GM21723 (cell line): ENCODE measurements at regions not wholly inside any gene's neighbourhood (a gene's known extent, or its start where the extent isn't known, plus 50 kb on each side); places are given as distances from the start of the nearest gene placed in this dataset.
"Not testable (repeated sequence)": the region's sequence is repeated elsewhere in the genome, so short reads cannot be mapped to it uniquely, and the experiment has no call there.

Experiments
- ATAC-seq: cut with Tn5 transposase; IDR thresholded peaks from one replicate; pipeline ENCODE4 v1.9.1; 2021; ENCODE audit warnings: mild to moderate bottlenecking, moderate library complexity; ENCODE audit not compliant: unreplicated experiment

GRCh38 chr7:119232091-119232490 is 1007.6 kb downstream of the ANKRD7 start:
- no peak for ATAC-seq

DNA sequence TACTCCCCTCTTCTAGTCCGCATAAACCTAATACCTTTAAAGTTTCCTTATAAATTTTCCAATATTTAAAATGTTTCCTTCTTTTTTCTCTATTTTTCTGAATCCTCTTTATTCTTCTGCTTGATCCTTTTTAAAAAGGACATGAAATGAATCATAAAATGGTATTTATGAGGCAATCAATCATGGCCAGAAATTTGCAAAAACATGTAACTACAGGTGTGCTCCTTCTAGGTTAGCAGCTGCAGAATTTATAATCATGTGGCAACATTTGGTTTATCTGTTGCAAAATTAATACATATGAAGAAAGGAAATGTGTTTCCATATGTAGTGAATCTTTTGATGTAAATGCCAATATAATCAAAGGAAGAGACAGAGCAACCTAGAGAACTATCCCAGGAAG is 1008.5 kb downstream of the ANKRD7 start:
- ATAC-seq, result no peak

DNA sequence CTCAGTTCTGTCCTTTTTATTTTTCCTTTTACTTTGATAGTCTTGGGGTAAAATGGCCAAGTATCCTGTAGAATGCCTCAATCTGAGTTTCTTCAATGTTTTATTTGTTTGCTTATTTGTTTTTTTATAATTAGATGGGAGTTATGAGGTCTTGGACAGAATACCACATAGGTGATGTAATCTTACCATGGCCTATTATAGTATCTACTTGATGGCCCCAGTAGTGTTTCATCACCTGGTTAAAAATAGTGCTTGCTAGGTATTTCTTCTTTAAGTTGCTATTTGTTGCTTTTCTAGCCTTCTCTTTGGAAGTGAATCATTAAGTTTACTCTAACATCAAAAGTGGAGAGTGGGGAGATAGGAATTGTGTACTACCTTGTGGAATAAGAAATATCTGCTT is 1020.0 kb upstream of the KCND2 start:
- no peak for ATAC-seq

DNA sequence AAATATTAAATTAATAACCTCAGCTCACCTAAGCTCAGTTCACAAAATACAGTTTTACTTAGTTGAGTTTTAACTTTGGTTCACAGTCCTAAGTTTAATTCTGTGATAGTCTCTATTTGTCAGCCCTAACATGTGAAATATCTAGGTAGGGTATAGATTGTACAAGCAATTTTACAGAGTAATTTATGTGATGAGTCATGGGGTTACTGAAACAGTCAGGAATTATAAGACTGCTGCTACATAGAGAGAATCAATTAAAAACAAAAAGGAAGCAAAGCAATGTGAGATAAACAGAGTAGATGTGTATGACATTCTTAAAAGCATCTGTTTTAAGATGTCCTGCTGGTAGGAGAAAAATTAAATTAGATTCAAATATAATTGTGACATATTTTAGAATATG is 1018.2 kb upstream of the KCND2 start:
- no peak for ATAC-seq

GRCh38 chr7:119256001-119256400 is 1017.0 kb upstream of the KCND2 start:
- ATAC-seq, result no peak

DNA sequence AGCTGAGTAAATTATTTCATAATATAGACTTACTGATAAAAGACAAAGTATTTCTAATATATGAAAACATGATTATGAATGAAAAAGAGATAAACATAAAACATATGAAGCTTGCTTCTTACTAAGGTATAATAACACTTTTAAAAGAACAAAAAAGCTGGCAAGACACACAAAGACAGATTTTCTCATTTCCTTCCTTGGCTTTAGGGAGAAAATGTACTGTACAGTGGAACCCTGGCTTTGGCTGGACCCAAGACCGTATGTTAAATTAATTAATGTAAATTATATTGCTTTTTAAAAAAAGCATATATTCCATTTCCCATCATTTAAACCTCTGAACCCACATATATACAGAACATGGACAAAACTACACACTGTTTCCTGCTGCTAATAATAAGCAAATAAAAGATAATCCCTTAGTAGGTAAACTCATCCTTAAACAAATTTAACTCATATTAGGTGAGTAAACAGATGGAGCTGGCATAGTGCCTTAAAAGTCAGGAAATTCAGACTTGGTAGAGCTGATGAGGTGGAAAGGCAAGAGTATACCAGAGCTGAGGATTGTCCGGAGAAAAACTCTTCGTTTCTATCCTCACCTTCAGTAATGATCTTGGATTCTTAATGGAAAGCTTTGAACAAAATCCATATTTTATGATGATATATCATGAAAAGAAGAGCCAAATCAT is 1016.4 kb upstream of the KCND2 start:
- no peak for ATAC-seq

- ATAC-seq, result not testable (repeated sequence)
Measured at GRCh38 chr7:119266790-119267189, 1006.2 kb upstream of the KCND2 start.

DNA sequence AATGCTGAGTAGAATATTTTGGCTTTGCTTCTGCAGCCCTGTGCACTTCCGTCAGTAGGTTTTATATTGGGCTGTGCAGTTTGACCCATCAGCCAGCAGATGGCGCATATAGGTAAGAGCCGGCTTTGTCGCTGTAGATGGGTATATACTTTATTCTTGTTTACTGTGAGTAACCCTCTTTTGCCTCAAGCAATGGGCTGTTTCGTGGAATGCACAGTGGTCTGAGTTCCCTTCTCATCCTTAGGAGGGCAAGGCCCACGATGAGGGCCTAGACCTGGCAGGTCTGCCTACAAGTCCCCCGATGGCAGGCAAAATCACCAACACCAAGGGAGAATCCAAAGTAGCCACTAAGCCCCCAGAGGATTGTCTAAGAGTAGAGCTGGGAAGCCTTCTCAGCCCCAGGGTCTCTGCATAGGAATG is 1002.9 kb upstream of the KCND2 start:
- ATAC-seq, result peak; percentile 97

GRCh38 chr7:119270644-119271043 is 1002.3 kb upstream of the KCND2 start:
- peak; percentile 15 for ATAC-seq

- no peak for ATAC-seq
Measured at GRCh38 chr7:119271147-119271779, 1001.7 kb upstream of the KCND2 start.

DNA sequence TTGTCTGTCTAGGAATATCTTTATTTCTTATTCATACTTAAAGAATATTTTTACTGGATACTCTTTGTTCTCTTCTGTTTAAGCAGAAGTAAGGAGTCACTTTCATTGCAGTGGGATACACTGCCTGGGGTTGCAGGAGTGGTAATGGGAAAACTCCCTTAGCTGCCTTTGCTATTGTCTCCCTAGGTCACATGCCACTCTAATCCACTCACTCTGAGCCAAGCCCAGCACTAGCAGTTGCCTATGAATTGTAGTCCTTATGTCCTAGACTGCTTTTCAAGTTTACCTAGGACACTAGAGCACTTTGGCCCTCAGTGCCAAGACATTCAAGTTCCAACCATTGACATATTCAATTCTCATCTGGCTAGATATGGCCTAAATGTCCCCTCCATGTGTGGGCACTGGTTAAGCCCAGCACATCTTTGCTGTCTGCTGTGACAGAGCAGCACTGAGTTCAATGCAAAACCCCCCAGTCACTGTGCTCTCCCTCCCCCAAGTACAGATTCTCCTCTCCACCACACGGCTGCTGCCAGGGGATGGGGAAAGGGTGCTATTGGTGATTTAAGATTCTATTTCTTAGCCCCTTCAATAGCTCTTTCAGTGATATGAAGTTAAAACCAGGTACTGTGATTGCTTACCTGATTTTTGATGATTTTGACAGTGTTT is 991.7 kb upstream of the KCND2 start:
- no peak for ATAC-seq

DNA sequence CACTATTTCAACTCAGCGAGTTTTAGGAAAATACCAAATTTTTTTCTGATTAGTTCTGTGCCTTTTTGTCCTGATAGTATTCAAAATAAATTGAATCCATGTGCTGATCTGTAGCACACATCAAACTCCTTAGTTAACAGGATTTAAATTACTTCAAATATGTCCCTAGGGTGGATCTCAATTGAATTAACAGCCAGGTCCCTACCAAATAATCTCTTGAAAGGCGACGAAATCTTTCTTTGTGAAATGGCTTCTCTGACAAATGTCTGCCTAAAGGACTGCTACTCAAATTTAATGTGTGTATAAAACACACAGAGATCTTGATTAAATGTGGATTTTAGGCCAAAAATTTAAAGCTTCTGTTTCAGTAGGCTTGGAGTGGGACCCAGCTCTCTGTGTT is 989.6 kb upstream of the KCND2 start:
- ATAC-seq, result no peak

DNA sequence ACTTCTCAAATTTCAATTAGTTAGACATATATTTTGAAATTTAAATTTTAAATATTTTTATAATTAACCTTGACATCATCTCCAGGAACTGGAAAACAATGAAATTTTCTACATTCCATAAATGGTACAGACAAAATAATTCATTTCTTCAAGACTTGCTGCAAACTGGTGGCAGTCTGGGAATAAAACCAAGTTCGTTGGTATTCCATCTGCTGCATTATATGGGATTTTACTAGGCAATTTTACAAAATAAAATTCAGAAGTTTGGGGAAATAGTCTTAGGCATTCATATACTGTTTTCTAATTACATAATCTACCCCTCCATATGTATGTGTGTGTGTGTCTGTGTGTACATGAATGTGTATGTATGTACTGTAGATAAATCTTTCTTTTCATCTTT is 984.6 kb upstream of the KCND2 start:
- no peak for ATAC-seq

DNA sequence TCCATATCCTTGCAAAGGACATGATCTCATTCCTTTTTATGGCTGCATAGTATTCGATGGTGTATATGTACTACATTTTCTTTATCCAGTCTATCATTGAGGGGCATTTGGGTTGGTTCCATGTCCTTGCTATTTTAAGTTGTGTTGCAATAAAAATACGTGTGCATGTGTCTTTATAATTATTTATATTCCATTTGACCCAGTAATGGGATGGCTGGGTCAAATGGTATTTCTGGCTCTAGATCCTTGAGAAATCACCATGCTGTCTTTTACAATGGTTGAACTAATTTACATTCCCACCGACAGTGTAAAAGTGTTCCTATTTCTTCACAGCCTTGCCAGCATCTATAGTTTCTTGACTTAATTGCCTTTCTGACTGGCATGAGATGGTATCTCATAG is 972.6 kb upstream of the KCND2 start:
- ATAC-seq, result not testable (repeated sequence)

- ATAC-seq, result no peak
Measured at GRCh38 chr7:119320316-119320715, 952.7 kb upstream of the KCND2 start.

- ATAC-seq, result no peak
Measured at GRCh38 chr7:119329715-119330114, 943.3 kb upstream of the KCND2 start.

- no peak for ATAC-seq
Measured at GRCh38 chr7:119335405-119335804, 937.6 kb upstream of the KCND2 start.

DNA sequence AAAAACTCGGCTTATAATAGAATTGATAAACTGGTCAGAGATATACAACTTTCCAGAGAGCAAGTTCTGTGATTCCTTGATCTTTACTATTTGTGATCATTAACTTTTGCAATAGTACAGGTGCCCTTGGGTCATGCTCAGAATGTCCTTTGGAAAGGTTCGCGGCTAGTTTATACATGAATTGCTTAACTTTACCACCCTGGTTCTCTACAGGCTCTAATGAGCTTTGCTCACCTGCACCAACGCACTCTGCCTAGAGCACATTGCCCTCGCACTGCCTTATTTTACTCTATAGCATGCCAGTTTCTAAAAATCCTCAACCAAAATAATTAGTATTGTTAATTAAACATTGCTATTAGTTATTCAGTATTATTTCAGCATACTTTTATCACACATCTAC is 931.2 kb upstream of the KCND2 start:
- no peak for ATAC-seq

GRCh38 chr7:119343289-119343688 is 929.7 kb upstream of the KCND2 start:
- ATAC-seq, result no peak

GRCh38 chr7:119344466-119344865 is 928.5 kb upstream of the KCND2 start:
- ATAC-seq, result no peak

GRCh38 chr7:119348491-119348890 is 924.5 kb upstream of the KCND2 start:
- ATAC-seq, result no peak

GRCh38 chr7:119350334-119350733 is 922.6 kb upstream of the KCND2 start:
- ATAC-seq, result no peak
